ENCODE measurements at regions not wholly inside any gene's neighbourhood (a gene's known extent, or its start where the extent isn't known, plus 50 kb on each side); places are given as distances from the start of the nearest gene placed in this dataset.

DNA sequence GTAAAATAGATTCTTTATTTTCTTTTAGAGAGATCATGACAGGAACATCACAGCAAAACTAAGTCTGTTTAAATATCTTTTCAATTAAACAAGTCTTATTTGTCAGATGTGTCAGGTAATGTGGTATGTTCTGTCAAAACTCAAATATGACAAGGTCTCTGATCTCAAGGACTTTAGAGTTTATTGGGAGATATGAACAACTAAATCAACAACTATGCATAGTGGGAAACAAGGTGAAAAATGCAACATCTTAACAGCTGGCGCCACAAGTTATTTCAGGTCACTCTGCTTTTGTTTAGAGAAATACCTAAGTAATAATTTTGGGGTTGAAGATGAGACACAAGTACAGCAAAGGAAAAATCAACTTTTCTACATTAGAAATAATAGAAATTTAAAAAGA is 779.4 kb upstream of the ADGRL4 start:
- TF ChIP-seq, protein P1, sequence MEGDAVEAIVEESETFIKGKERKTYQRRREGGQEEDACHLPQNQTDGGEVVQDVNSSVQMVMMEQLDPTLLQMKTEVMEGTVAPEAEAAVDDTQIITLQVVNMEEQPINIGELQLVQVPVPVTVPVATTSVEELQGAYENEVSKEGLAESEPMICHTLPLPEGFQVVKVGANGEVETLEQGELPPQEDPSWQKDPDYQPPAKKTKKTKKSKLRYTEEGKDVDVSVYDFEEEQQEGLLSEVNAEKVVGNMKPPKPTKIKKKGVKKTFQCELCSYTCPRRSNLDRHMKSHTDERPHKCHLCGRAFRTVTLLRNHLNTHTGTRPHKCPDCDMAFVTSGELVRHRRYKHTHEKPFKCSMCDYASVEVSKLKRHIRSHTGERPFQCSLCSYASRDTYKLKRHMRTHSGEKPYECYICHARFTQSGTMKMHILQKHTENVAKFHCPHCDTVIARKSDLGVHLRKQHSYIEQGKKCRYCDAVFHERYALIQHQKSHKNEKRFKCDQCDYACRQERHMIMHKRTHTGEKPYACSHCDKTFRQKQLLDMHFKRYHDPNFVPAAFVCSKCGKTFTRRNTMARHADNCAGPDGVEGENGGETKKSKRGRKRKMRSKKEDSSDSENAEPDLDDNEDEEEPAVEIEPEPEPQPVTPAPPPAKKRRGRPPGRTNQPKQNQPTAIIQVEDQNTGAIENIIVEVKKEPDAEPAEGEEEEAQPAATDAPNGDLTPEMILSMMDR (conservative IDR thresholded peaks at IDR 0.05; ENCODE audit: low read depth, low read length): no peak
- DNase-seq (ENCODE audit: low read depth): no peak
- no peak overlapping the region for H3K4me3 ChIP-seq (ENCODE audit: low read length)

DNA sequence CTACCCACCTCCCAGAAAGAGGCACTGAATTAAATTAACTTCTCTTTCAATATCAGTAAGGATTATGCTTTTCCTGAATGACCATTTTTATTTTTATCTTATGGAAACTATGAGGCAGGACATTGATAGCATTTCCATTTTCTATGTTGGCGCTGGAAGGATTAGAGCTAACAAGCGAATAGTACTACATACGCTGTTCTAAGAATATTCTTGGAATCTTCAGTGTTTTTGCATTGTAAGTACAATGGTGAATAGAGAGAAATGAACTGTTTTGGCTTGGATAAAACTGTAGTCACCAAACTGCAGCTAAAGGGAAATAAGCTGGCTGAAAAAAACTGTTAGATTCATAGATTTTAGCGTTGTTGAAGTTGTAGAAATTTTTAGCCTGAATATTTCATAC is 779.0 kb upstream of the ADGRL4 start:
- DNase-seq (ENCODE audit: low read depth): no peak
- TF ChIP-seq, protein P1 (conservative IDR thresholded peaks at IDR 0.05; ENCODE audit: low read depth, low read length): no peak
- no peak overlapping the region for H3K4me3 ChIP-seq (ENCODE audit: low read length)

DNA sequence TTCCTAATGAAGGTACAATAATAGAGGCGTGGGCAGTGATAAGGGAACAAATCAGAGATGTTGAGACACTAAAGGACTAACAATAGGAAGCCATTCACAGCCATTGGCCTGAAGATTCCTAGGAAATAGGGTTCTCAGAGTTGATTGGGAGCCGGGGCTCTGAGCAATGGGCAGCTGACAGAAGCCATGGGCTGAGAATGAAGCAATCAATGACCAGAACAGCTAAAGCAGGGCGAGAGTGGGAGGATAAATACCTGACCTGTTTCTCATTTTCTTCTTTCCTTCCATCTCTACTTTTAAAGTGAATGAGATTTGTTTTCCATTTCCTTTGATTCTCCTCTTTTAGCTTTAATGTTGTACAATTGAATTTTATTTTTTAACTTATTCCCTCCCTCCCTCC is 774.7 kb upstream of the ADGRL4 start:
- TF ChIP-seq, protein P1 (conservative IDR thresholded peaks at IDR 0.05; ENCODE audit: low read depth, low read length): no peak
- DNase-seq (ENCODE audit: low read depth): no peak
- no peak overlapping the region for H3K4me3 ChIP-seq (ENCODE audit: low read length)

DNA sequence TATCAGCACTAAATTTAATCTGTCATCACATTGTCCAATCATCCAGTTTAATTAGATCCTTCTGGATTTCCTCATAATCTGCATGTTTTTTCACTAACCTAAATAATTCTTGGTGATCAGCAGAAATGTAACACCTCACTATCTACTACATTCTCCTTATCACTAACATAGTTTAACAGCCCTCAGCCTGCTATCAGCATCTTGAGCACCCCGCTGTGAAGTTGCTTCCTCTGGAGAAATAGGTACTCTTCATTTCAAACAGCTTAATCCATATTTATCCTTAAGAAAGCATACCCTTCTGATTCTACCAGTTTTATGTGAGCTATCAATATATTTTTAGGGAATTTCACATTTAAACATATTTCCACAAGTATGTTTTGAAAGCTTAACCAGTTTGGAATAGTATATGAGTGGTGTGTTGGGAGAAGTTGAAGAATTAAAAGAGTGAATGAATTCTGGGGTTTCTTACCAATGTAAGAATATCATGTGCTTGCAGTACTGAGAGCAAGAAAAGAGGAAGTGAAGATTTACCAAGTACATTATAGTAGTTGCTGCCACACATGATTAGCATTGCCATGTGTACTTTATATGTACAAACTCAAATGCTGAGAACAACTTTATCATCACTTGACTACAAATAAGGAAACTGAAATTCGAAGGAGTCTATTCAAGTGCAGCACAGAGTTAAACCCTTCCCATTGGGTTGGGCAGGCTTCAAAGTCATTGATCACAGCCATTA is 771.1 kb upstream of the ADGRL4 start:
- H3K4me3 ChIP-seq (ENCODE audit: low read length): no peak overlapping the region
- TF ChIP-seq, protein P1 (conservative IDR thresholded peaks at IDR 0.05; ENCODE audit: low read depth, low read length): no peak
- DNase-seq (ENCODE audit: low read depth): no peak

DNA sequence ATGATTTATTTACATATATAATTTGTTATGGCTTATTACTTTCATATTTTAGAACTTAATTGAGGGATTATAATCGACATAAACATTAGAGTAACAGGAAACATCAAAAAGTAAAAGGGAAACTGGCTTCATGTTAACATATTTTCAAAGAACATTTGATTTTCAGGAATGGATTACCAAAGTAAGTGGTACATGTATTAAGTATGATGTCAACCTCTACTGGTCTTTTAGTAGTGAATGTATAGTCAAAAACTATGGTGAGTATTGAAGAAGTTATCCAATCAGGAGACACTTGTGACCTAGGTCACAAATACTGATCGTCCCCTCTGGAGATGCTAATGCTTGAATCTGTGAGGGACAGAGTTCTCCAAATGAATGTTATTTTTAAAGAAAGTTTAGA is 768.9 kb upstream of the ADGRL4 start:
- no peak for DNase-seq (ENCODE audit: low read depth)
- TF ChIP-seq, protein P1 (conservative IDR thresholded peaks at IDR 0.05; ENCODE audit: low read depth, low read length): no peak
- no peak overlapping the region for H3K4me3 ChIP-seq (ENCODE audit: low read length)

DNA sequence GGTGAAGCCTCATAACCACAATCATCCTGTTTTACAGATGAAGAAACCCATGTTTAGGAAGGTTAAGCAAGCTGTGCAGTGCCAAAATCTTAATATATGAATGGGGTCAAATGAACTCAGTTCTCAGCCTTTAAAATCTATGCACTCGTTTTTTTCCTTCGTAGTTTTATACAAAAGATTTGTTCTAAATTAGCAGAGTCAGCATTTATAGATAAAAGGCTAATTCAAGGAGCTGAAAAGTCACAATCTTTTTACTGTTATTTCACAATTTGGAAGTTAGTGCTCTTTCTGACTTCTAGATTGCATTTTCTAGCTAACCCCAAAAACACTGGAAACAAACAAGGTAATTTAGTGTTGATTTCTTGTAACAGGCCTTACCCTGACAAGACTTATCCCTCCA is 766.9 kb upstream of the ADGRL4 start:
- TF ChIP-seq, protein P1 (conservative IDR thresholded peaks at IDR 0.05; ENCODE audit: low read depth, low read length): no peak
- H3K4me3 ChIP-seq (ENCODE audit: low read length): no peak overlapping the region

DNA sequence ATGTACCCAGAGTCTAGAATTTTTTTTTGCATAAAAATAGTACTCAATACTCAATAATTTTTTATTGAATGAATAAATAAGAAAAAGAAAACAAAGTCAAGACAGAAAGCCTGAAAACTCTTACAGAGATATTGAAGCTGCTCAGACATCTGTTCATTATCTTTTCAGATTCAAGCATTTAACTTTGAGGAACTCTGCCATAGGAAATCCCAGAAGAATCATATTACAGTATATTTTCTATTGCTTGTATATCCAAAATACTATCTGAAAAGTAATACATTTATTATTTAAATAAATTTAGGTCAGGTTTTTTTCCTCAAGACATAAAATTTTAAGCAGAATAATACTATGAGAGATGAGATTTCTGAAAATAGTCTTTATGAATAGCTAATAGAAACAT is 755.9 kb upstream of the ADGRL4 start:
- DNase-seq (ENCODE audit: low read depth): no peak
- no peak overlapping the region for H3K4me3 ChIP-seq (ENCODE audit: low read length)
- TF ChIP-seq, protein P1 (conservative IDR thresholded peaks at IDR 0.05; ENCODE audit: low read depth, low read length): no peak

More for the DNA sequence above, 766.9 kb upstream of the ADGRL4 start:
- no peak for DNase-seq (ENCODE audit: low read depth)
